OCI-LY7 (cell line): ENCODE measurements at regions not wholly inside any gene's neighbourhood (a gene's known extent, or its start where the extent isn't known, plus 50 kb on each side); places are given as distances from the start of the nearest gene placed in this dataset.

Source experiments
- BruUV-seq: library from RNA; stranded (reverse); fragments of 400-500 nt; replicated peaks from 2 replicates; lab custom pipeline; 2021; lab: Mats Ljungman, UMichigan
- CTCF ChIA-PET: fragments of 300-600 bp; sonication (Branson Sonifier 250); formaldehyde crosslinking; loops from one replicate; lab custom pipeline; 2022; ENCODE audit warnings: antibody characterized with exemption; ENCODE audit not compliant: unreplicated experiment; lab: Charles Lee
- POLR2A ChIA-PET: fragments of 300-600 bp; sonication (Branson Sonifier 250); formaldehyde crosslinking; loops from one replicate; lab custom pipeline; 2022; ENCODE audit warnings: antibody characterized with exemption; lab: Charles Lee
- DNase-seq: peaks from one replicate; pipeline ENCODE4 v3.0.0-alpha.2; 2015; ENCODE audit warnings: low spot score
- H2AFZ ChIP-seq: fragments of 200-600 bp; sonication (generic), shearing (Covaris generic); 2 replicates; pipeline ENCODE4 v1.6.1; 2014; ENCODE audit warnings: mild to moderate bottlenecking, antibody characterized with exemption, low read length, moderate library complexity
- H3K27ac ChIP-seq: fragments of 200-600 bp; sonication (generic); 2 replicates; pipeline ENCODE4 v1.5.1; 2014; ENCODE audit warnings: mixed run types, low read depth, mild to moderate bottlenecking, moderate library complexity, low read length, inconsistent platforms; ENCODE audit not compliant: poor library complexity, severe bottlenecking
- H3K36me3 ChIP-seq: fragments of 200-600 bp; sonication (generic); 2 replicates; pipeline ENCODE4 v1.6.1; 2014; ENCODE audit warnings: mild to moderate bottlenecking, antibody characterized with exemption, low read length, moderate library complexity, mixed read lengths; ENCODE audit not compliant: insufficient read depth
- H3K4me1 ChIP-seq: fragments of 200-600 bp; sonication (generic); 2 replicates; pipeline ENCODE4 v1.5.1; 2014; ENCODE audit warnings: mild to moderate bottlenecking, low read length; ENCODE audit not compliant: insufficient read depth, poor library complexity, severe bottlenecking
- H3K4me2 ChIP-seq: fragments of 200-600 bp; sonication (generic); 2 replicates; pipeline ENCODE4 v1.6.1; 2014; ENCODE audit warnings: mild to moderate bottlenecking, low read length
- H3K4me3 ChIP-seq: fragments of 200-600 bp; sonication (generic); 2 replicates; pipeline ENCODE4 v1.5.1; 2014; ENCODE audit warnings: mild to moderate bottlenecking, low read depth, low read length; ENCODE audit not compliant: poor library complexity, severe bottlenecking
- H3K79me2 ChIP-seq: fragments of 200-600 bp; sonication (generic); 2 replicates; pipeline ENCODE4 v1.6.1; 2016; ENCODE audit warnings: low read depth, mild to moderate bottlenecking, low read length, moderate library complexity, mixed read lengths; ENCODE audit not compliant: insufficient read depth
- H3K9me2 ChIP-seq: fragments of 200-600 bp; sonication (generic); 2 replicates; pipeline ENCODE4 v1.6.1; 2016; ENCODE audit warnings: mild to moderate bottlenecking, low read length, mixed read lengths; ENCODE audit not compliant: insufficient read depth
- H3K9me3 ChIP-seq: fragments of 200-600 bp; sonication (generic); 2 replicates; pipeline ENCODE4 v1.6.1; 2014; ENCODE audit warnings: mild to moderate bottlenecking, mixed run types, low read length, mixed read lengths
- H4K20me1 ChIP-seq: fragments of 200-600 bp; sonication (generic); 2 replicates; pipeline ENCODE4 v1.6.1; 2014; ENCODE audit warnings: mild to moderate bottlenecking, antibody characterized with exemption, low read length, moderate library complexity, mixed read lengths; ENCODE audit not compliant: insufficient read depth
- CTCF ChIP-seq: fragments of 200-600 bp; sonication (generic); conservative IDR thresholded peaks from 2 replicates; pipeline ENCODE4 v1.5.1; 2014; ENCODE audit warnings: mild to moderate bottlenecking, antibody characterized with exemption, low read length, moderate library complexity, mixed read lengths
- EZH2phosphoT487 ChIP-seq: fragments of 200-600 bp; sonication (generic); IDR thresholded peaks from 2 replicates; pipeline ENCODE4 v1.6.1; 2018; ENCODE audit warnings: low read depth, borderline replicate concordance, mild to moderate bottlenecking, mixed run types, antibody characterized with exemption, low read length, moderate library complexity, mixed read lengths
- intact Hi-C: fragments of 100-400 bp; cut with micrococcal nuclease; formaldehyde crosslinking; loops from one replicate; pipeline ENCODE4 v1.10.0; 2022; ENCODE audit not compliant: unreplicated experiment

GRCh38 chr7:19362099-19362498 lies 216.9 kb upstream of the FERD3L start:
- ChIA-PET POLR2A (no interaction called here), CTCF (no interaction called here)
- TF ChIP-seq CTCF (no peak), EZH2phosphoT487 (no peak)
- Histone ChIP-seq H3K9me3 (no peaks in the 10 kb centered on the region), H3K27ac (no peak overlapping the region), H4K20me1 (no peaks in the 10 kb centered on the region), H3K4me3 (no peak overlapping the region), H3K4me2 (no peak overlapping the region), H2AFZ (no peak overlapping the region), H3K36me3 (no peaks in the 10 kb centered on the region), H3K9me2 (no peaks in the 10 kb centered on the region), H3K4me1 (no peaks in the 10 kb centered on the region), H3K79me2 (no peaks in the 10 kb centered on the region)
- DNase-seq = no peak
- intact Hi-C loops = no loop called here
- no TSS peak for BruUV-seq

- Histone ChIP-seq H3K27ac (no peak overlapping the region), H3K79me2 (no peaks in the 10 kb centered on the region), H3K36me3 (no peaks in the 10 kb centered on the region), H3K9me2 (no peaks in the 10 kb centered on the region), H3K9me3 (no peaks in the 10 kb centered on the region), H3K4me2 (no peak overlapping the region), H3K4me3 (no peak overlapping the region), H2AFZ (no peak overlapping the region), H3K4me1 (no peaks in the 10 kb centered on the region), H4K20me1 (no peaks in the 10 kb centered on the region)
- ChIA-PET CTCF (no interaction called here), POLR2A (interaction anchor here (0.7 kb wide), 1 partner anchor 1606 kb away, joined by 3 read pairs; no protein-coding TSS in a partner anchor)
- no TSS peak for BruUV-seq
- intact Hi-C loops = no loop called here
- DNase-seq = no peak
- TF ChIP-seq EZH2phosphoT487 (no peak), CTCF (no peak)
Observed at GRCh38 chr7:19353180-19353579, 208.0 kb upstream of the FERD3L start.

GRCh38 chr7:19352305-19352695 lies 207.1 kb upstream of the FERD3L start:
- POLR2A ChIA-PET = interaction anchor here (0.7 kb wide), 1 partner anchor 42 kb away, joined by 3 read pairs; no protein-coding TSS in a partner anchor
- BruUV-seq = no TSS peak
- intact Hi-C loops = no loop called here
- Histone ChIP-seq H3K9me3 (no peaks in the 10 kb centered on the region), H4K20me1 (no peaks in the 10 kb centered on the region), H3K36me3 (no peaks in the 10 kb centered on the region), H3K4me2 (no peak overlapping the region), H3K9me2 (no peaks in the 10 kb centered on the region), H2AFZ (no peak overlapping the region), H3K4me3 (no peak overlapping the region), H3K27ac (no peak overlapping the region), H3K79me2 (no peaks in the 10 kb centered on the region), H3K4me1 (no peaks in the 10 kb centered on the region)
- CTCF ChIA-PET = no interaction called here
- TF ChIP-seq EZH2phosphoT487 = no peak
- no peak for TF ChIP-seq CTCF
- no peak for DNase-seq
